Astrocyte of the cerebellum (primary cell): ENCODE measurements at regions not wholly inside any gene's neighbourhood (a gene's known extent, or its start where the extent isn't known, plus 50 kb on each side); places are given as distances from the start of the nearest gene placed in this dataset.

ENCODE experiments used
- DNase-seq: peaks from one replicate; pipeline ENCODE4 v3.0.0-alpha.2; 2011; ENCODE audit warnings: low read depth
- H3K4me3 ChIP-seq: 2 replicates; pipeline ENCODE4 v1.5.1; 2011; ENCODE audit warnings: mild to moderate bottlenecking, low read depth, low read length, moderate library complexity
- CTCF ChIP-seq: IDR thresholded peaks from 2 replicates; pipeline ENCODE4 v1.5.1; 2012; ENCODE audit warnings: low read length, low read depth, moderate library complexity, mild to moderate bottlenecking; ENCODE audit errors: missing control alignments
- in situ Hi-C: cut with HindIII; loops from 2 replicates; pipeline ENCODE4 v1.10.0; 2017; ENCODE audit warnings: low sequenced_read_pairs

- no peak for TF ChIP-seq CTCF
- H3K4me3 ChIP-seq = no peak overlapping the region
- in situ Hi-C loops = no loop called here
- no peak for DNase-seq
Measured at GRCh38 chr9:80561526-80561925, 989.8 kb downstream of the TLE4 start.

GRCh38 chr9:80560976-80561375 is 989.2 kb downstream of the TLE4 start:
- no peak overlapping the region for H3K4me3 ChIP-seq
- no peak for TF ChIP-seq CTCF
- DNase-seq = no peak
- in situ Hi-C loops = no loop called here

GRCh38 chr9:80557256-80557655 is 985.5 kb downstream of the TLE4 start:
- H3K4me3 ChIP-seq = no peak overlapping the region
- in situ Hi-C loops = no loop called here
- TF ChIP-seq CTCF = no peak
- DNase-seq = no peak

- DNase-seq = no peak
Measured at GRCh38 chr9:80556631-80557030, 984.9 kb downstream of the TLE4 start.

GRCh38 chr9:80555782-80556325 is 984.1 kb downstream of the TLE4 start:
- no peak for DNase-seq
- no peak for TF ChIP-seq CTCF
- in situ Hi-C loops = no loop called here
- H3K4me3 ChIP-seq = no peak overlapping the region

More at GRCh38 chr9:80556631-80557030, 984.9 kb downstream of the TLE4 start:
- no peak overlapping the region for H3K4me3 ChIP-seq
- no peak for TF ChIP-seq CTCF
- in situ Hi-C loops = no loop called here

- H3K4me3 ChIP-seq = no peak overlapping the region
- in situ Hi-C loops = no loop called here
- no peak for DNase-seq
- TF ChIP-seq CTCF = no peak
Measured at GRCh38 chr9:80554856-80555255, 983.1 kb downstream of the TLE4 start.

GRCh38 chr9:80554301-80554700 is 982.5 kb downstream of the TLE4 start:
- DNase-seq = no peak
- in situ Hi-C loops = no loop called here
- H3K4me3 ChIP-seq = no peak overlapping the region
- TF ChIP-seq CTCF = no peak
